ENCODE measurements at regions not wholly inside any gene's neighbourhood (a gene's known extent, or its start where the extent isn't known, plus 50 kb on each side); places are given as distances from the start of the nearest gene placed in this dataset.

GRCh38 chr2:236663287-236664101 lies 93.9 kb downstream of the ACKR3 start:
- DNase-seq (ENCODE audit: low spot score): no peak
- TF ChIP-seq CTCF (IDR thresholded peaks at IDR 0.05; ENCODE audit: borderline replicate concordance, control extremely low read depth, extremely low read depth, insufficient read depth, missing control alignments): no peak
- in situ Hi-C loops (cut with MboI; ENCODE audit: low sequenced_read_pairs, unreplicated experiment): no loop called here

GRCh38 chr2:236664136-236664535 lies 94.5 kb downstream of the ACKR3 start:
- no peak for DNase-seq (ENCODE audit: low spot score)
- in situ Hi-C loops (cut with MboI; ENCODE audit: low sequenced_read_pairs, unreplicated experiment): no loop called here
- no peak for TF ChIP-seq CTCF (IDR thresholded peaks at IDR 0.05; ENCODE audit: borderline replicate concordance, control extremely low read depth, extremely low read depth, insufficient read depth, missing control alignments)

- no peak for DNase-seq (ENCODE audit: low spot score)
- in situ Hi-C loops (cut with MboI; ENCODE audit: low sequenced_read_pairs, unreplicated experiment): no loop called here
- no peak for TF ChIP-seq CTCF (IDR thresholded peaks at IDR 0.05; ENCODE audit: borderline replicate concordance, control extremely low read depth, extremely low read depth, insufficient read depth, missing control alignments)
Observed at GRCh38 chr2:236665101-236665500, 95.5 kb downstream of the ACKR3 start.

DNA sequence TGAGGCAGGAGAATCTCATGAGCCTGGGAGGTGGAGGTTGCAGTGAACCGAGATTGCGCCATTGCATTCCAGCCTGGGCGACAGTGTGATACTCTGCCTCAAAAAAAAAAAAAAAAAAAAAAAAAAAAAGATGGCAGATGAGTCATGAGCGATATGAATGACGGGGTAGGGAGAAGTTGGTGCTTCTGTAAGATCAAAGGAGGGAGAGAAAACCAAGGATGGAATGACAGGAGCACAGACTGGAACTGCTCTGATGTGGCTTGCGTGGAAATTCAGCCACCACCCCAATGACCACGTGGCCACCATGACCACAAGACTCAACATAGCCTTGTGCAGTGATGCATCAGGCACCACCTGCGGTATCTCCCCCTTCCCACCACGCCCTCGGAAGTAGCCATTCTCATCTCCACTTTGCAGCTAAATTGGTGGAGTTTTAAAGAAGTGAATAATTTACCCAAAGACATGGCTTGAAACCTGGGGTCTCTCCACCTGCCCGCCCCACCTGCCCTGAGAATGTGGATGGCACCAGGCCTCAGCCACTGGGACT lies 96.0 kb downstream of the ACKR3 start:
- no peak for DNase-seq (ENCODE audit: low spot score)
- TF ChIP-seq CTCF (IDR thresholded peaks at IDR 0.05; ENCODE audit: borderline replicate concordance, control extremely low read depth, extremely low read depth, insufficient read depth, missing control alignments): no peak
- in situ Hi-C loops (cut with MboI; ENCODE audit: low sequenced_read_pairs, unreplicated experiment): no loop called here

GRCh38 chr2:236666646-236667204 lies 97.1 kb downstream of the ACKR3 start:
- TF ChIP-seq CTCF (IDR thresholded peaks at IDR 0.05; ENCODE audit: borderline replicate concordance, control extremely low read depth, extremely low read depth, insufficient read depth, missing control alignments): no peak
- DNase-seq (ENCODE audit: low spot score): no peak
- in situ Hi-C loops (cut with MboI; ENCODE audit: low sequenced_read_pairs, unreplicated experiment): no loop called here

DNA sequence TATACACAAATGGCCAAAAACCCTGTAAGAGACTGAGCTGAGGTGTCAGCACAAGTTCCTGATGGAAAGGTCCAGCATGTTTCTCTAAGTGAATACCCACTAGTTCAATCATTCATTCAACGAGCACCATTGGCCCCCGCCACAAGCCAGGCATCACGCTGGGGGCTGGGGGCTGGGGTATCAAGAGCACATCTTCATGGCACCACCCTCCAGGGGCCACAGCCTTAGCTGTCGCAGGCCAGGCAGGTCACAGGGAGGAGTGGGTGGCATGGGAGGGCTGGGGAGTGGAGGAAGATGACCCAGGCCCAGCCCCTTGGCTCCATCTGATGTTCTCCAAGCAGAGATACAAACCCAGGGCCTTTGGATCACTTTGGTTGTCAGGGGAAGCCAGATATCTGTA lies 97.9 kb downstream of the ACKR3 start:
- TF ChIP-seq CTCF (IDR thresholded peaks at IDR 0.05; ENCODE audit: borderline replicate concordance, control extremely low read depth, extremely low read depth, insufficient read depth, missing control alignments): no peak
- no peak for DNase-seq (ENCODE audit: low spot score)
- in situ Hi-C loops (cut with MboI; ENCODE audit: low sequenced_read_pairs, unreplicated experiment): no loop called here

Measured in GM13976 (cell line).